ENCODE measurements at regions not wholly inside any gene's neighbourhood (a gene's known extent, or its start where the extent isn't known, plus 50 kb on each side); places are given as distances from the start of the nearest gene placed in this dataset.

GRCh38 chr4:13126976-13127910, 356.9 kb downstream of the RAB28 start:
- intact Hi-C loops (cut with DNase I), result no loop called here
- no peaks in the 10 kb centered on the region for H3K9me3 ChIP-seq
- DNase-seq (ENCODE audit: low spot score), result no peak
- H3K4me3 ChIP-seq, result no peak overlapping the region
- 33% methylated on average over 7 of the region's 7 CpGs for WGBS
- H3K27me3 ChIP-seq (replicated peaks; ENCODE audit: insufficient read depth), result no peaks in the 10 kb centered on the region
- H3K4me1 ChIP-seq (replicated peaks), result no peaks in the 10 kb centered on the region
- no peak overlapping the region for H3K27ac ChIP-seq
- TF ChIP-seq POLR2A (IDR thresholded peaks at IDR 0.05) (no peak), CTCF (IDR thresholded peaks at IDR 0.05) (no peak), POLR2AphosphoS5 (IDR thresholded peaks at IDR 0.05) (no peak)
- no peaks in the 10 kb centered on the region for H3K36me3 ChIP-seq

GRCh38 chr4:13118633-13119032, 365.5 kb downstream of the RAB28 start:
- DNase-seq (ENCODE audit: low spot score), result no peak
- H3K9me3 ChIP-seq, result no peaks in the 10 kb centered on the region

GRCh38 chr4:13117185-13117584, 367.0 kb downstream of the RAB28 start:
- H3K9me3 ChIP-seq, result no peaks in the 10 kb centered on the region

More at GRCh38 chr4:13118633-13119032, 365.5 kb downstream of the RAB28 start:
- no peak overlapping the region for H3K4me3 ChIP-seq
- TF ChIP-seq CTCF (IDR thresholded peaks at IDR 0.05) (no peak), POLR2A (IDR thresholded peaks at IDR 0.05) (no peak), POLR2AphosphoS5 (IDR thresholded peaks at IDR 0.05) (no peak)
- H3K27me3 ChIP-seq (replicated peaks; ENCODE audit: insufficient read depth), result no peaks in the 10 kb centered on the region
- H3K36me3 ChIP-seq, result no peaks in the 10 kb centered on the region
- intact Hi-C loops (cut with DNase I), result no loop called here
- WGBS, result 58% methylated on average over 2 of the region's 2 CpGs
- H3K4me1 ChIP-seq (replicated peaks), result no peaks in the 10 kb centered on the region
- H3K27ac ChIP-seq, result no peak overlapping the region

GRCh38 chr4:13112030-13112429, 372.1 kb downstream of the RAB28 start:
- Histone ChIP-seq H3K27me3 (replicated peaks; ENCODE audit: insufficient read depth) (no peaks in the 10 kb centered on the region), H3K36me3 (no peaks in the 10 kb centered on the region), H3K4me3 (no peak overlapping the region), H3K27ac (no peak overlapping the region), H3K9me3 (no peaks in the 10 kb centered on the region), H3K4me1 (replicated peaks) (no peaks in the 10 kb centered on the region)
- 94% methylated on average over 3 of the region's 3 CpGs for WGBS
- no peak for TF ChIP-seq POLR2A (IDR thresholded peaks at IDR 0.05)
- TF ChIP-seq CTCF (IDR thresholded peaks at IDR 0.05), result no peak
- no peak for TF ChIP-seq POLR2AphosphoS5 (IDR thresholded peaks at IDR 0.05)
- intact Hi-C loops (cut with DNase I), result no loop called here
- no peak for DNase-seq (ENCODE audit: low spot score)

More at GRCh38 chr4:13117185-13117584, 367.0 kb downstream of the RAB28 start:
- TF ChIP-seq POLR2AphosphoS5 (IDR thresholded peaks at IDR 0.05) (no peak), CTCF (IDR thresholded peaks at IDR 0.05) (no peak), POLR2A (IDR thresholded peaks at IDR 0.05) (no peak)
- Histone ChIP-seq H3K27ac (no peak overlapping the region), H3K4me1 (replicated peaks) (no peaks in the 10 kb centered on the region), H3K27me3 (replicated peaks; ENCODE audit: insufficient read depth) (no peaks in the 10 kb centered on the region), H3K4me3 (no peak overlapping the region), H3K36me3 (no peaks in the 10 kb centered on the region)
- WGBS, result 58% methylated on average over 3 of the region's 3 CpGs
- DNase-seq (ENCODE audit: low spot score), result no peak
- intact Hi-C loops (cut with DNase I), result no loop called here

- Histone ChIP-seq H3K36me3 (no peaks in the 10 kb centered on the region), H3K27ac (no peak overlapping the region), H3K4me3 (no peak overlapping the region), H3K4me1 (replicated peaks) (no peaks in the 10 kb centered on the region), H3K27me3 (replicated peaks; ENCODE audit: insufficient read depth) (no peaks in the 10 kb centered on the region), H3K9me3 (no peaks in the 10 kb centered on the region)
- 44% methylated on average over 1 of the region's 1 CpG for WGBS
- no peak for TF ChIP-seq CTCF (IDR thresholded peaks at IDR 0.05)
- TF ChIP-seq POLR2AphosphoS5 (IDR thresholded peaks at IDR 0.05), result no peak
- no peak for TF ChIP-seq POLR2A (IDR thresholded peaks at IDR 0.05)
- DNase-seq (ENCODE audit: low spot score), result no peak
- intact Hi-C loops (cut with DNase I), result no loop called here
These were observed 374.6 kb downstream of the RAB28 start for GRCh38 chr4:13109536-13109935.
